Kidney epithelial cell (primary cell): ENCODE measurements at regions not wholly inside any gene's neighbourhood (a gene's known extent, or its start where the extent isn't known, plus 50 kb on each side); places are given as distances from the start of the nearest gene placed in this dataset.

ENCODE experiments used
- DNase-seq: peaks from one replicate; pipeline ENCODE4 v3.0.0-alpha.2; 2010; ENCODE audit warnings: low read depth
- H3K27me3 ChIP-seq: 2 replicates; pipeline ENCODE4 v1.6.0; 2011; ENCODE audit warnings: low read length; ENCODE audit not compliant: control insufficient read depth, insufficient read depth
- H3K36me3 ChIP-seq: 2 replicates; pipeline ENCODE4 v1.5.1; 2011; ENCODE audit warnings: low read length; ENCODE audit not compliant: control insufficient read depth, insufficient read depth
- H3K4me3 ChIP-seq: 2 replicates; pipeline ENCODE4 v1.5.1; 2011; ENCODE audit warnings: low read depth, mild to moderate bottlenecking, control low read depth, low read length
- CTCF ChIP-seq: IDR thresholded peaks from 2 replicates; pipeline ENCODE4 v1.5.1; 2011; ENCODE audit warnings: mild to moderate bottlenecking, moderate library complexity, low read length, control low read depth, inconsistent platforms; ENCODE audit not compliant: insufficient read depth, poor library complexity, severe bottlenecking

- DNase-seq, result no peak
- no peak for TF ChIP-seq CTCF
- no peak overlapping the region for H3K4me3 ChIP-seq
- H3K27me3 ChIP-seq, result no peaks in the 10 kb centered on the region
- no peaks in the 10 kb centered on the region for H3K36me3 ChIP-seq
These were observed 434.9 kb upstream of the DAB1 start for GRCh38 chr1:57858740-57859139.

GRCh38 chr1:57857809-57858208 is 433.9 kb upstream of the DAB1 start:
- no peak for TF ChIP-seq CTCF
- no peaks in the 10 kb centered on the region for H3K36me3 ChIP-seq
- no peak for DNase-seq
- H3K27me3 ChIP-seq, result no peaks in the 10 kb centered on the region
- H3K4me3 ChIP-seq, result no peak overlapping the region

DNA sequence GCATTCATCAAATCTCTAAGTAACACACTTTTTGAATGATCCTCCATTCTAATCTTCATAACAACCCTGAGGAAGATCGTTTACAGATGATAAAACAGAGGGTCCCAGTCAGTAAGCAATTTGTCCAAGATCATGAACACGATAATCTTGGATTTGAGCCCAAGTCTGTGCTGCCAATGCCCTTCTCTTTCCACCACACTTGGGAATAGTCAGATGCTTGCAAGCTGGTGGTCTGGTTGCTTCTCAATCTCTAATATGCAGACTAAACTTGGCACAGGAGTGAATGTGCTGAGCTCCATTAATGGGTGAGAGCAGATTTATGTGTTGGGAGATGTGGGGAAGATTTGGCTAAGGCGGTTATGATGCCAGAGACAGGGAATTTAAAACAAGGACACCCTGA is 430.6 kb upstream of the DAB1 start:
- H3K36me3 ChIP-seq, result no peaks in the 10 kb centered on the region
- TF ChIP-seq CTCF, result no peak
- DNase-seq, result no peak
- no peaks in the 10 kb centered on the region for H3K27me3 ChIP-seq
- H3K4me3 ChIP-seq, result no peak overlapping the region

DNA sequence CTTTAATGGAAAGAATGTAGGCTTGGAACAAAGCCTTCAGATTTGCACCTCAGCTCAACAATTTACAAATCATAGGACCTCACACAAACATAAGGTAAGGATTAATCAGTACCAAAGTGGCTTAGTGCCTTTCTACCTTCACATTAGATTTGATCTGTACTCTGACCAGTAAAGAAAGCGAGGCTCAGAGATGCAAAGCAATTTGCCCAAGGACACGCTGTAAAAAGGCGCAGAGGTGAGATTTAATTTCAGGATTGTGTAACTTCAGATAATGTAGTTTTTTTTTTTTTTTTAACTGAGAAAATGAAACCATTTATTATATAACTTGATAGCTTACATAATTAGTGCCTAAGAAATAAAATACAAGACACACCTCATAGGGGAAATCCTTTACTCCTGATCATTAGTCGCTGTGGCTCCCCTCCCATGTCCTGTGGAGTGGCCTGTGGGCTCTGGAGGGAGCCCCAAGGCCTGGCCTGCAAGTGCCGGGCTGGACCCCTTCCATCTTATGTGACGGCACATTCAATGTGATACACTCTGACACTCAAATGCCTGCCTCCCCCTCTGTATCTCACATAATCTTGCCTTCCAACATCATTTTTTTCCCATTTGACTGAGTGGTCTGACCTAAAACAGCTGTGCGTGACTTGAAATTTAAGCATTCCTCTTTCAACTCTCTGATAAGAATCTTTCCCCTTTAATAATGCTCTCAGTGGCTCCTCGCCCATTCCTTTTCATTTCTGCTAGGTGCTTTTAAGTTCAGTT is 426.5 kb upstream of the DAB1 start:
- TF ChIP-seq CTCF, result no peak
- no peak for DNase-seq
- no peaks in the 10 kb centered on the region for H3K27me3 ChIP-seq
- no peaks in the 10 kb centered on the region for H3K36me3 ChIP-seq
- no peak overlapping the region for H3K4me3 ChIP-seq

- DNase-seq, result peak; percentile 50
- Histone ChIP-seq H3K36me3 (no peaks in the 10 kb centered on the region), H3K27me3 (no peaks in the 10 kb centered on the region), H3K4me3 (no peak overlapping the region)
- no peak for TF ChIP-seq CTCF
These were observed 424.5 kb upstream of the DAB1 start for GRCh38 chr1:57848406-57848805.

GRCh38 chr1:57845041-57845440 is 421.2 kb upstream of the DAB1 start:
- H3K36me3 ChIP-seq, result no peaks in the 10 kb centered on the region
- H3K27me3 ChIP-seq, result no peaks in the 10 kb centered on the region
- TF ChIP-seq CTCF, result no peak
- DNase-seq, result no peak
- no peak overlapping the region for H3K4me3 ChIP-seq
